Renal cortex interstitium (tissue), 11 donors: ENCODE measurements at regions not wholly inside any gene's neighbourhood (a gene's known extent, or its start where the extent isn't known, plus 50 kb on each side); places are given as distances from the start of the nearest gene placed in this dataset.
"Not testable (repeated sequence)": the region's sequence is repeated elsewhere in the genome, so short reads cannot be mapped to it uniquely, and the experiment has no call there.

Experiments used
- DNase-seq, 11 donors: peaks; one replicate each; pipeline ENCODE4 v3.0.0-alpha.2; 2013; ENCODE audit warnings: low read depth in 9 of 11, low spot score in 4 of 11; ENCODE audit errors: extremely low read depth in 1 of 11

GRCh38 chr3:170695486-170696064, 109.7 kb upstream of the SLC7A14 start:
- DNase-seq: no peak

- no peak for DNase-seq
Measured at GRCh38 chr3:170692720-170693119, 106.8 kb upstream of the SLC7A14 start.

DNA sequence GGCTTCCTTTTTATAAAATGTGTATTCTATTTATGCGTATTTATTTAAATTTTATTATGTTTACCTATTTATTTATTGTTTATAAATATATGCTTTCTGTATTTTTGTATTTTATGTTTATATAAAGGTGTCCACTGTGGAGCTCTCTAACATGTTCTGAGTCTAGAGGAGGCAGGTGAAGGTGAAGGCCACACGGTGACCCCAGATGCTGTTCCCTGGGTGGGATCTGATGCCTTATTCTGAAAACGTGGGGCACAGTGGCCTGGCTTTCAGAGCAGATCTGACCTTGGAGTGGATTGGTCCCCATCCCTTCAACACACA, 104.7 kb upstream of the SLC7A14 start:
- DNase-seq: no peak

DNA sequence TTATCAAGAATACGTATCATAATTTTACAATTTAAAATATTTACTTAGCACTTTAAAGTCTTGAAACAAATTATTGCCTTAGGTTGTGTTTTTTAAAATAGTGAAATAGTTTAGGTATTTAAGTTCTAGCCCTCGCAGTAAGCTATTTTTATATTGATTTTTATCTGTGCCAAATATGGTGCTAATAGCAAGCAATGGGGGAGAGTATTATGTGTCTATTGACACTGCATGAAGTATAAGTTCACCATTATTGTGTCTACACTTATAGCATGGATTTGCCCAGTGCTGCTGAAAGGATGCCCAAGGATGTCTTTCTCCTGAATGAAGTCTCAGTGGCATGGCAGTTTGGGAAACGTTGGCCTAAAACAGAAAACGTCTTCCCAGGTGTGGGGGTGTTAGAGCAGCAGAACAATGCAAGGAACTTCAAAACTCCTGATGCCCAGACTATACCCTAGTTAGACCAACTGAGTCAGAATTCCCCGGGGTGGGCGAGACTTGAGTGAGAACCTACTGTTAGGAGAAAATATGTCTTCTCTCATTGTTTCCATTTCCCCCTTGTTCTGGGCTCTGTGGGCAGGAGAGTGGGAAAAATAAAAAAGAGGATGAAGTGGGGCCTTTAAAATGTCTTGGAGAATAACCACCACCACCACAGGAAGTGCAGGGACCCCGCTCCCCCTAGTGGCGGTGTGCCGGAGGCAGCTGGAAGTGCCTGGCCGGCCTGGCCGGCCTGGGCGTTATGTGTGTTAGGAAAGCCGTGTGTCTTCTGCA, 104.2 kb upstream of the SLC7A14 start:
- DNase-seq: peak in 6 of 11 donors; percentile 22 to 33 (median 24)

GRCh38 chr3:170689296-170689829, 103.5 kb upstream of the SLC7A14 start:
- no peak for DNase-seq

GRCh38 chr3:170688222-170688621, 102.3 kb upstream of the SLC7A14 start:
- DNase-seq: not testable (repeated sequence)

DNA sequence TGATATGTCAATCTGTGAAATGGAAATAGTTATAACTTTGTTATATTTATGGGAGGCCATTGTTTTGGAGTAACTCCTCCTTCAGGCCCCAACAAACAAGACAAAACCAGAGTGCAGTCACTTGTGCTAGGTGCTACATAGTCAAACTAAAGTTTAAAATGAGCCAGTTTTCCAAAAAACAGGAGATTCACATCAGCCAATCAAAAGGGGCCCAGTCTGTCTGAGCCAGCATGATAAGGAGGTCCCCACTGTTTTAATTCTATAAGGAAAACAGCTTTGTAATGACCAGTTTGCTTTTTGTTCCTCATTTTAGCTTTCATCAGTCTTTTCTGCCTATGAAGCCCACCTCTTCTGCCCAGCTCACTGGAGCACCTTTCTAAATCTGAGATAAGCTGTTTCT, 94.7 kb upstream of the SLC7A14 start:
- no peak for DNase-seq

DNA sequence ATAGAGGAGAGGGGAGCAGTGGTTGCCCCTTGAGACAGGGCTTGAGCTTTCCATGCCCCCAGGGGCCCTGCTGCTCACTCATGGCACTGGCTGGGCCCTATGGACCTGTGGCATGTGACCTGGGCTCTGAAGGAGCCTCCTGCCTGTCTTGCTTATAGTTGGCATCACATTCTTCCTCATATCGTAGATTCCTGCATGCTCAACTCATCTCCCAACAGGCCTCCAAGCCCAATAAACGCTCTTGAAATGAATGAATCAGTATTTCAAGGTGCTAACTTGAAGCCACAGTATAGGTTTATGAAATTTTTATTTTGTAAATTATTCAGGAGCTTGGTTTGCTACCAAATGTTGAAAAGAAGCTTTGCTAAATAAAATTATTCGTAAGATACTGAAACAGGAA, 93.3 kb upstream of the SLC7A14 start:
- no peak for DNase-seq

DNA sequence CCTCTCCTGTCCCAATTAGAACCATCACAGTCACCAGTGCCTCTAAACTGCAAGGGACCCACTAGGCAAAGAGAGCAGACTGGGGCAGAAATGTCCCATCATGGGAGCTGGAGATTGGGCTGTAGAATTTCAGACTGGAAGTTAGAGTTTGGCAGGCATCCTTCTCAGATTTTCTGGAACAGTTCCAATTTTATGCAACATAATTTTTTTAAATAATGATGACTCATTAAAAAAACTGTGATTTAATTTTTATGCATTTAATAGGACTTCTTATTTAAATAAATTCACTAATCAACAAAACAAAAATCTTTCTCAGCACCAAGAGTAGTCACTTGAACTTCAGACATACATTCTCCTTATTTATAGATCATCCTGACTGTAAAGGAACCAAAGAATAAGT, 84.6 kb upstream of the SLC7A14 start:
- DNase-seq: no peak

GRCh38 chr3:170662986-170663385, 77.1 kb upstream of the SLC7A14 start:
- DNase-seq: not testable (repeated sequence)

DNA sequence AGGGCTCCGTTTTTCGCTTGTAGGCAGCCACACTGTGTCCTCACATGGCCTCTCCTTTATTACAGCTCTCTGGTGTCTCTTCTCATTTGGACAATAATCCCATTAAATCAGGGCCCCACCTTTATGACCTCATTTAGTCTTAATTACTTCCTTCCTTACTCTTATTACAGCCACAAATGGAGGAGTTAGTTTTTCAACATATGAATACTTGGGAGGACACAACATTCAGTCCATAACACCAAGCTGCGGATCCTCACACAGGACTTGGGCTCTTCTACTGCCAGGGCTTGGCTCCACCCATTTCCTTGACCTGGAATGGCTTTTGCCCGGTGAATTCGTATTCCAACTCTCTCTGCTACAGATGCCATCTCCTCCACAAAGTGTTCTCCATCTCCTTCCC, 74.3 kb upstream of the SLC7A14 start:
- DNase-seq: no peak

DNA sequence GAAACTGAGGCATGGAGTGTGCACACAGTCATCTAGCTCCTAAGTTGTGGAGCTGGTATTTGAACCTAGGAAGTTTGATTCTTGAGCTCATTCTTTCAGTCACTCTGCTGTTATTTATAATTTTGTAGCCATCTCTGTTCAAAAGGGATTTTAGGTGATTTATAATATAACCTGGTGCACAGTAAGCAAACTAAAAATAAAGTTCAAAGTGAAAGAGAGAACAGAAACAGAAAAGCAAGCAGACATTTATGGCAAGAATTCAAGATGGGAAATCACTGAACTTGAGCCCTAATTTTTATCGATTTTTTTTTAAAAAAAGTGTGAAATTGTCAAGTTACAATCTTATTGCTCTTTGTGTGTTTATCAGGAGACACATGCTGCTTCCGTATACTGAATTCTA, 71.4 kb upstream of the SLC7A14 start:
- DNase-seq: no peak

DNA sequence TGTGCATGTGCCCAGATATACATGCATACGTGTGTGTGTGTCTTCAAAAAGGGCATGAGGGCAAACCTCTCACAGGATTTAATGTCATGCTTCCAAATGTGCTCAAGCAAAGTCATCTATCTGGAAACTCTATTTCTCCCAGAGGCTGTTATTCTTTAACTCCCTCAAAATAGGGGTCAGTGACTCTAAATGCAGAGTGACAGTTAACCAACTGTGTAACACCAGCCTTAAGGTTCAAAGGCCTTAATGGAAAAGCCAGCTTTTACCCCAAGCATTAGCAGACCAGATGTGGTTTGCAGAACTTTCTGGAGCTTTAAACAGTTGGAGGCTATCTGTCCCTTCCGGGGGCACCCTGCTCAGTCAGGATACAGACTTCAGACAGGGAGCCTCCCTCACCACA, 70.4 kb upstream of the SLC7A14 start:
- peak in 1 of 11 donors; percentile 9 for DNase-seq

DNA sequence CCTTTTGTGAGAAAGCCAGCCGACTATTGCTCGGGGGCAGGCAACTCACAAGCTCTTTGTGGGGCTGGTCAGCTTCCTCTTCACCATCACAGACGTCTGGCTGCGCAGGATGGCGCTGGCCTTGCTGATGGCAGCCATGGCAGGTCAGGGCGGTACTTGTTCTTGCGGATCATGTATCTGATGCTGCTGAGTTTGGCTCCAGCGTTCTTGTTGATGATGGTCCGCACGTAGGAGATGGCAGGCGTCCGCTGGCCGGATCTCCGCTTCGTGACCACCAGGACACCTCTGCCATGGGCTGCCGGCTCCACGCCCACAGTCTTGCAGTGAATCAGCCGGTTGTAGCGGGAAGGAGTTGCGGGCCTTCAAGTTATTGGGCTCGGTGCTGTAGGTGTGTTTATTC, 67.9 kb upstream of the SLC7A14 start:
- DNase-seq: no peak

DNA sequence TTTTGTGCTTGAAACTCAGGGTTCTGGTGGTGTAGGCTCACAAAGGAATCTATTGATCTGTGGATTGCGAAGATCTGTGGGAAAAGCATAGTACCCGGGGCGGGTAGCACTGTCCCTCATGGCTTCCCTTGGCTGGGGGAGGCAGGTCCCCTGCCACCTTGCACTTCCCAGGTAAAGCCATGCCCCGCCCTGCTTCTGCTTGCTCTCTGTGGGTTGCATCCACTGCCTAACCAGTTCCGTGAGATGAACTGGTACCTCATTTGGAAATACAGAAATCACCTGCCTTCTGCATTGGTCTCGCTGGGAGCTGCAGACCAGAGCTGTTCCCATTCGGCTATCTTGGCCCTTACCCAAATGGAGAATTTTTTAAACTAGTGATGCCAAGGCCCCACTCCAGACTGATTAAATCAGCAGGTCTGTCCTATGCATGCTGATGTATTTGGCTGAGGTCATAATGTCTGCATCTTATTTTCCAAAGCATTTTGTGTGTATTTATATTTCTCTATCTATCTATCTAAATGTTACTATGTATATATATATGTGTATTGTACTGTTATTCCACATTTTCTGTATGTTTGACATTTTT, 65.5 kb upstream of the SLC7A14 start:
- DNase-seq: no peak

DNA sequence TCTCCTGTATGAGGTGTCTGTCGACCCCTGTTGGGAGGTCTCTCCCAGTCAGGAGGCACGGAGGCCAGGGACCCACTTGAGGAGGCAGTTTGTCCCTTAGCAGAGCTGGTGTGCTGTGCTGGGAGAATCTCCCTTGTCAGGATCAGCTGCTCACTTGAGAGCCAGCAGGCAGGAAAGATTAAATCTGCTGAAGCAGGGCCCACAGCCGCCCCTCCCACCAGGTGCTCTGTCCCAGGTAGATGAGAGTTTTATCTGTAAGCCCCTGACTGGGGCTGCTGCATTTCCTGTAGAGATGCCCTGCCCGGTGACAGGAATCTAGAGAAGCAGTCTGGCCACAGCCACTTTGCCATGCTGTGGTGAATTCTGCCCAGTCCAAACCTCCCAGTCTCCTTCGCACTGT, 64.7 kb upstream of the SLC7A14 start:
- DNase-seq: not testable (repeated sequence)

- no peak for DNase-seq
Measured at GRCh38 chr3:170644711-170645110, 58.8 kb upstream of the SLC7A14 start.

- no peak for DNase-seq
Measured at GRCh38 chr3:170643831-170644230, 58.0 kb upstream of the SLC7A14 start.

DNA sequence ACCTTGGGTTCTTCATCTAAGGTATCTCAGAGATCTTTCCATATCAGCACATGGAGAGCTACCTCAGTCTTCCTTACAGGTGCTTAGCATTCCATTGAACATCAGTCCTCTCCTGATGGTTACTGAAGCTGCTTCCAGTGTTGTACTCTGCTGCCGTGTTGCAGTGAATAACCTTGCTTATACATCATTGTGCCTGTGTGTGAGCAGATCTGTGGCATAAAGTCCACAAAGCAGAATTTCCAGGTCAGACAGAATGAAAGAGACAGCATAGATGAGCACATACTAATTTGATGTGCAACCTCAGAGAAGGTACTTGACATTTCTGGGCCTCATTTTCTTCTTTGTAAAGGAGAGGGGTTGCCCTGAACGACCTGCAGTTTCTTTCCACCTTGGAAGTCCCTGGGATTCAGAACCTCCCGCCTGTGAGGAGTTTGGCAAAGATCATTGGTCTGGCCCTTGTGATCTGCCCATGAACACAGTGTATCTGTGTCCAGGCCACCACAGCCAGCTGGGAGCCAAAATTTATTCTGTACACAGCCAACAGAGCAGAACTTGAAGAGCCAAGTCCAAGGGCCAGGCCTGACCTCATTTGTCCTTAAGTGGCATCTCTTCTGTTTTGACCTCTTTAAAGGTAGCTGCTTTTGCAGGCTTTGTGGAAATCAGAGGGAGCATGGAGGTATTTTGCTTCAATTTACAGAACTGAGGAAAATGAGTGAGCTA, 57.2 kb upstream of the SLC7A14 start:
- DNase-seq: no peak
